Endothelial cell of umbilical vein (primary cell): ENCODE measurements at regions not wholly inside any gene's neighbourhood (a gene's known extent, or its start where the extent isn't known, plus 50 kb on each side); places are given as distances from the start of the nearest gene placed in this dataset.

ENCODE experiments used
- BruUV-seq: library from RNA; stranded (reverse); fragments of 400-500 nt; replicated peaks from 2 replicates; lab custom pipeline; 2021; lab: Mats Ljungman, UMichigan
- CTCF ChIA-PET: fragments of 300-600, 350-600 bp; sonication (Branson Sonifier 250); formaldehyde crosslinking; loops from one replicate; lab custom pipeline; 2021; ENCODE audit warnings: antibody characterized with exemption, inconsistent platforms; lab: Charles Lee
- POLR2A ChIA-PET: fragments of 300-600, 350-600 bp; sonication (Branson Sonifier 250); formaldehyde crosslinking; loops from one replicate; lab custom pipeline; 2021; ENCODE audit warnings: antibody characterized with exemption, inconsistent platforms; lab: Charles Lee
- DNase-seq: peaks from one replicate; pipeline ENCODE4 v3.0.0-alpha.2; 2011; ENCODE audit warnings: low read depth, low spot score
- FAIRE-seq: peaks from 2 replicates; lab custom pipeline; 2011; peaks lifted over from hg19 to GRCh38; lab: Jason Lieb, UNC
- H2AFZ ChIP-seq: 2 replicates; pipeline ENCODE4 v1.6.0; 2012; ENCODE audit warnings: low read depth, low read length, control low read depth, inconsistent platforms
- H3K27ac ChIP-seq: 2 replicates; pipeline ENCODE4 v1.5.1; 2011; ENCODE audit warnings: low read depth, mild to moderate bottlenecking, control low read depth, low read length, moderate library complexity; ENCODE audit not compliant: insufficient read depth
- H3K27me3 ChIP-seq, 2 experiments: 2 replicates each; pipeline versions ENCODE4 v1.6.0 to v1.6.1; 2011; ENCODE audit warnings: low read length in 2 of 2, mixed read lengths in 1 of 2; ENCODE audit not compliant: control insufficient read depth in 2 of 2, insufficient read depth in 2 of 2
- H3K36me3 ChIP-seq, 2 experiments: 2 replicates in 1 of 2; 3 replicates in 1 of 2; pipeline ENCODE4 v1.5.1; 2011; ENCODE audit warnings: low read length in 2 of 2, mild to moderate bottlenecking in 1 of 2, moderate library complexity in 1 of 2; ENCODE audit not compliant: control insufficient read depth in 2 of 2, insufficient read depth in 2 of 2; ENCODE audit errors: extremely low read depth in 1 of 2
- H3K4me1 ChIP-seq: 3 replicates; pipeline ENCODE4 v1.5.1; 2011; ENCODE audit warnings: mild to moderate bottlenecking, low read length; ENCODE audit not compliant: control insufficient read depth, insufficient read depth; ENCODE audit errors: extremely low read depth
- H3K4me2 ChIP-seq: 2 replicates; pipeline ENCODE4 v1.6.1; 2011; ENCODE audit warnings: low read length, control low read depth, mixed read lengths; ENCODE audit not compliant: insufficient read depth
- H3K4me3 ChIP-seq, 3 experiments: fragments of 200-600 bp in 1 of 3; sonication (generic), shearing (Covaris generic) in 1 of 3; replicated peaks in 1 of 3; 2 replicates each; pipeline ENCODE4 v1.5.1; 2011 to 2016; ENCODE audit warnings: control low read depth in 3 of 3, low read length in 3 of 3, mild to moderate bottlenecking in 2 of 3, inconsistent platforms in 1 of 3, low read depth in 1 of 3, moderate library complexity in 1 of 3; ENCODE audit not compliant: insufficient read depth in 1 of 3
- H3K79me2 ChIP-seq: 2 replicates; pipeline ENCODE4 v1.6.0; 2012; ENCODE audit warnings: low read length, inconsistent platforms; ENCODE audit not compliant: control insufficient read depth, insufficient read depth
- H3K9ac ChIP-seq: replicated peaks from 2 replicates; pipeline ENCODE3; 2011; ENCODE audit warnings: low read length, control low read depth; ENCODE audit not compliant: insufficient read depth; ENCODE audit errors: extremely low read depth
- H3K9me1 ChIP-seq: replicated peaks from 3 replicates; pipeline ENCODE4 v1.6.0; 2011; ENCODE audit warnings: mild to moderate bottlenecking, low read length; ENCODE audit not compliant: control insufficient read depth, insufficient read depth; ENCODE audit errors: extremely low read depth
- H3K9me3 ChIP-seq: replicated peaks from 2 replicates; pipeline ENCODE4 v1.5.1; 2012; ENCODE audit warnings: low read length, inconsistent platforms; ENCODE audit not compliant: control insufficient read depth, insufficient read depth
- H4K20me1 ChIP-seq: replicated peaks from 2 replicates; pipeline ENCODE3; 2011; ENCODE audit warnings: mild to moderate bottlenecking, low read length; ENCODE audit not compliant: control insufficient read depth, insufficient read depth; ENCODE audit errors: extremely low read depth
- CTCF ChIP-seq, 2 donors: IDR thresholded peaks; 1 replicate in 1 of 2; 2 replicates in 1 of 2; pipeline ENCODE4 v1.5.1; 2011; ENCODE audit warnings: low read length in 2 of 2, mild to moderate bottlenecking in 2 of 2, moderate library complexity in 2 of 2, control low read depth in 1 of 2, inconsistent platforms in 1 of 2, low read depth in 1 of 2; ENCODE audit not compliant: insufficient read depth in 1 of 2; ENCODE audit errors: extremely low read depth in 1 of 2
- EZH2 ChIP-seq: IDR thresholded peaks from 2 replicates; pipeline ENCODE4 v1.6.1; 2012; ENCODE audit warnings: borderline replicate concordance, low read depth, mild to moderate bottlenecking, moderate library complexity, low read length, inconsistent platforms; ENCODE audit not compliant: severe bottlenecking
- FOS ChIP-seq: IDR thresholded peaks from 2 replicates; pipeline ENCODE4 v1.6.1; 2011; ENCODE audit warnings: mild to moderate bottlenecking, low read length, moderate library complexity, borderline replicate concordance; ENCODE audit not compliant: insufficient read depth
- GATA2 ChIP-seq: IDR thresholded peaks from 2 replicates; pipeline ENCODE4 v1.7.0; 2011; ENCODE audit warnings: low read depth, mild to moderate bottlenecking, moderate library complexity, mixed read lengths, low read length; ENCODE audit not compliant: insufficient read length, insufficient read depth
- JUN ChIP-seq: IDR thresholded peaks from 2 replicates; pipeline ENCODE4 v1.6.1; 2011; ENCODE audit warnings: borderline replicate concordance, low read depth; ENCODE audit not compliant: insufficient read length, insufficient read depth
- MYC ChIP-seq: IDR thresholded peaks from one replicate; pipeline ENCODE4 v1.6.1; 2011; ENCODE audit warnings: mild to moderate bottlenecking, low read depth, low read length
- POLR2A ChIP-seq: IDR thresholded peaks from 2 replicates; pipeline ENCODE4 v1.6.1; 2012; ENCODE audit warnings: low read depth, mild to moderate bottlenecking, control low read depth, low read length
- POLR2AphosphoS5 ChIP-seq: IDR thresholded peaks from 2 replicates; pipeline ENCODE4 v1.6.1; 2012; ENCODE audit warnings: low read depth, mild to moderate bottlenecking, control low read depth, low read length, moderate library complexity; ENCODE audit not compliant: insufficient read depth
- dilution Hi-C: fragments of 300-500 bp; cut with MboI; formaldehyde crosslinking; loops from one replicate; pipeline ENCODE4 v1.15.0; 2019; ENCODE audit warnings: low sequenced_read_pairs; ENCODE audit not compliant: extremely low pct_ligation_motif_present
- intact Hi-C: fragments of 100-400 bp; cut with micrococcal nuclease; formaldehyde crosslinking; loops from one replicate; pipeline ENCODE4 v1.10.0; 2022
- TF ChIP-seq, protein P1 (sequence below): IDR thresholded peaks from 2 replicates; pipeline ENCODE4 v1.6.1; 2011; ENCODE audit not compliant: insufficient read depth, insufficient read length

DNA sequence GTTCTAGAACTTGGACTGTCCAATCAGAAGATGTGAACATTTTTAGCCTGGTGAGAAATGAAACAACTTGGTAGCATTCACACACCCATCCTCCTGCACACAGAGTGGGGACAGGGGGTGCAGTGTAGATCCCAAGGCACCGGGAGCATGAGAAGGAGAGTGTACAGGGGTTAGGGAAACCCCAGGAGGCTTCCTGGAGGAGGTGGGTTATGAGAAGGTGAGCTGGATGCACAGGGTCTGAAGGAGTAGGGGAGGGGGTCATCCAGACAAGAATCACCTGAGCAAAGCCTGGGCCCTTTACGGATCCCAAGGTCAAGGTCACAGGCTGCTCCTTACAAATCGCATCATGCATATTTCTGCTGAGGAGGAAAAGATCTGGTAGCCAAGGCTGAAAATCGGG, 117.5 kb upstream of the TMPRSS2 start:
- FAIRE-seq (no peak), DNase-seq (no peak)
- H2AFZ ChIP-seq = no peak overlapping the region
- no peak overlapping the region for H3K27ac ChIP-seq
- ChIA-PET CTCF (no interaction called here), POLR2A (no interaction called here)
- H3K27me3 ChIP-seq = no peaks in the 10 kb centered on the region
- H3K79me2 ChIP-seq = no peaks in the 10 kb centered on the region
- H3K9me3 ChIP-seq = no peaks in the 10 kb centered on the region
- H3K9ac ChIP-seq = no peak overlapping the region
- H3K36me3 ChIP-seq = no peaks in the 10 kb centered on the region
- H3K4me2 ChIP-seq = no peak overlapping the region
- no peak overlapping the region for H3K4me3 ChIP-seq
- no peaks in the 10 kb centered on the region for H3K9me1 ChIP-seq
- no TSS peak for BruUV-seq
- no peaks in the 10 kb centered on the region for H4K20me1 ChIP-seq
- dilution Hi-C loops = no loop called here
- intact Hi-C loops = no loop called here
- TF ChIP-seq FOS (no peak), MYC (no peak), CTCF (IDR thresholded peaks at IDR 0.05; ENCODE audit: extremely low read depth in 1 of 2, insufficient read depth in 1 of 2, low read depth in 1 of 2, low read length in 2 of 2) (no peak), GATA2 (no peak), POLR2A (no peak), JUN (no peak), POLR2AphosphoS5 (no peak), EZH2 (no peak)
- TF ChIP-seq, protein P1, sequence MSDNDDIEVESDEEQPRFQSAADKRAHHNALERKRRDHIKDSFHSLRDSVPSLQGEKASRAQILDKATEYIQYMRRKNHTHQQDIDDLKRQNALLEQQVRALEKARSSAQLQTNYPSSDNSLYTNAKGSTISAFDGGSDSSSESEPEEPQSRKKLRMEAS = no peak
- H3K4me1 ChIP-seq = no peaks in the 10 kb centered on the region
